Kidney epithelial cell (primary cell): ENCODE measurements at regions not wholly inside any gene's neighbourhood (a gene's known extent, or its start where the extent isn't known, plus 50 kb on each side); places are given as distances from the start of the nearest gene placed in this dataset.

Experiments used
- DNase-seq: peaks from one replicate; pipeline ENCODE4 v3.0.0-alpha.2; 2010; ENCODE audit warnings: low read depth
- H3K27me3 ChIP-seq: 2 replicates; pipeline ENCODE4 v1.6.0; 2011; ENCODE audit warnings: low read length; ENCODE audit not compliant: control insufficient read depth, insufficient read depth
- H3K36me3 ChIP-seq: 2 replicates; pipeline ENCODE4 v1.5.1; 2011; ENCODE audit warnings: low read length; ENCODE audit not compliant: control insufficient read depth, insufficient read depth
- H3K4me3 ChIP-seq: 2 replicates; pipeline ENCODE4 v1.5.1; 2011; ENCODE audit warnings: low read depth, mild to moderate bottlenecking, control low read depth, low read length
- CTCF ChIP-seq: IDR thresholded peaks from 2 replicates; pipeline ENCODE4 v1.5.1; 2011; ENCODE audit warnings: mild to moderate bottlenecking, moderate library complexity, low read length, control low read depth, inconsistent platforms; ENCODE audit not compliant: insufficient read depth, poor library complexity, severe bottlenecking

GRCh38 chr1:222912730-222913129 lies 97.9 kb downstream of the DISP1 start:
- Histone ChIP-seq H3K36me3 (no peaks in the 10 kb centered on the region), H3K27me3 (no peaks in the 10 kb centered on the region), H3K4me3 (no peak overlapping the region)
- no peak for TF ChIP-seq CTCF
- DNase-seq, result no peak

- Histone ChIP-seq H3K27me3 (no peaks in the 10 kb centered on the region), H3K36me3 (no peaks in the 10 kb centered on the region), H3K4me3 (no peak overlapping the region)
- DNase-seq, result no peak
- TF ChIP-seq CTCF, result no peak
Measured at GRCh38 chr1:222914861-222915632, 100.2 kb downstream of the DISP1 start.

GRCh38 chr1:222916100-222916499 lies 101.3 kb downstream of the DISP1 start:
- Histone ChIP-seq H3K36me3 (no peaks in the 10 kb centered on the region), H3K4me3 (no peak overlapping the region), H3K27me3 (no peaks in the 10 kb centered on the region)
- TF ChIP-seq CTCF, result no peak
- DNase-seq, result no peak

- Histone ChIP-seq H3K4me3 (no peak overlapping the region), H3K27me3 (no peaks in the 10 kb centered on the region), H3K36me3 (no peaks in the 10 kb centered on the region)
- TF ChIP-seq CTCF, result no peak
- DNase-seq, result no peak
Measured at GRCh38 chr1:222918801-222919477, 104.1 kb downstream of the DISP1 start.

GRCh38 chr1:222919478-222919865 lies 104.6 kb downstream of the DISP1 start:
- Histone ChIP-seq H3K27me3 (no peaks in the 10 kb centered on the region), H3K36me3 (no peaks in the 10 kb centered on the region), H3K4me3 (no peak overlapping the region)
- TF ChIP-seq CTCF, result no peak
- no peak for DNase-seq

- no peak for DNase-seq
Measured at GRCh38 chr1:222920169-222920568, 105.3 kb downstream of the DISP1 start.

More at GRCh38 chr1:222920169-222920568, 105.3 kb downstream of the DISP1 start:
- H3K36me3 ChIP-seq, result no peaks in the 10 kb centered on the region
- H3K27me3 ChIP-seq, result no peaks in the 10 kb centered on the region
- no peak overlapping the region for H3K4me3 ChIP-seq
- TF ChIP-seq CTCF, result no peak
